DND-41 (cell line): ENCODE measurements at regions not wholly inside any gene's neighbourhood (a gene's known extent, or its start where the extent isn't known, plus 50 kb on each side); places are given as distances from the start of the nearest gene placed in this dataset.

Experiments
- CTCF ChIP-seq: IDR thresholded peaks from 2 replicates; pipeline ENCODE4 v1.5.1; 2012; ENCODE audit warnings: borderline replicate concordance, low read length, moderate library complexity, mild to moderate bottlenecking; ENCODE audit not compliant: poor library complexity, severe bottlenecking; ENCODE audit errors: extremely low read depth
- EZH2 ChIP-seq: IDR thresholded peaks from 3 replicates; pipeline ENCODE4 v1.6.1; 2012; ENCODE audit warnings: borderline replicate concordance, low read depth, mild to moderate bottlenecking, moderate library complexity, low read length, inconsistent platforms; ENCODE audit not compliant: severe bottlenecking

GRCh38 chr13:64912141-64912540 lies 2318.0 kb downstream of the PCDH9 start:
- TF ChIP-seq CTCF (no peak), EZH2 (no peak)
